ENCODE measurements at regions not wholly inside any gene's neighbourhood (a gene's known extent, or its start where the extent isn't known, plus 50 kb on each side); places are given as distances from the start of the nearest gene placed in this dataset.
"Not testable (repeated sequence)": the region's sequence is repeated elsewhere in the genome, so short reads cannot be mapped to it uniquely, and the experiment has no call there.

DNA sequence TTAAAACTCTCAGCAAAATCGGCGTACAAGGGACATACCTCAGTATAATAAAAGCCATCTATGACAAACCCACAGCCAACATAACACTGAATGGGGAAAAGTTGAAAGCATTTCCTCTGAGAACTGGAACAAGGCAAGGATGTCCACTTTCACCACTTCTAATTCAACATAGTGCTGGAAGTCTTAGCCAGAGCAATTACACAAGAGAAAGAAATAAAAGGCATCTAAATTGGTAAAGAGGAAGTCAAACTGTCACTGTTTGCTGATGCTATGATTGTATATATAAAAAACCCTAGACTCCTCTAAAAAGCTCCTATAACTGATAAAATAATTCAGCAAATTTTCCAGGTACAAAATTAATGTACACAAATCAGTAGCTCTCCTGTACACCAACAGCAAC, 116.9 kb upstream of the CPM start:
- not testable (repeated sequence) for TF ChIP-seq POLR2A, CTCF (IDR thresholded peaks at IDR 0.05)

Measured in lower leg skin (tissue), 3 donors.